HepG2 (cell line): ENCODE measurements at regions not wholly inside any gene's neighbourhood (a gene's known extent, or its start where the extent isn't known, plus 50 kb on each side); places are given as distances from the start of the nearest gene placed in this dataset.

ENCODE experiments used
- ATAC-seq: fragments of 200-7000 bp; cut with Tn5 transposase; 3 replicates; pipeline ENCODE4 v1.9.1; 2020; ENCODE audit warnings: mild to moderate bottlenecking, moderate library complexity
- BruUV-seq: library from RNA; stranded (reverse); fragments of 400-500 nt; replicated peaks from 2 replicates; lab custom pipeline; 2021; lab: Mats Ljungman, UMichigan
- CTCF ChIA-PET: fragments of 300-600 bp; formaldehyde crosslinking; extraction: SDS; loops from one replicate; lab custom pipeline; 2021; ENCODE audit warnings: low total read pairs, inconsistent platforms, low intra/inter-chr PET ratio; lab: Yijun Ruan, JAX
- POLR2A ChIA-PET: fragments of 350-600 bp; sonication (Branson Sonifier 250); formaldehyde crosslinking; loops from one replicate; lab custom pipeline; 2020; ENCODE audit warnings: antibody characterized with exemption, inconsistent platforms; lab: Yijun Ruan, JAX
- DNase-seq: peaks from one replicate; pipeline ENCODE4 v3.0.0-alpha.2; 2015; ENCODE audit warnings: low spot score
- FAIRE-seq: peaks from 3 replicates; lab custom pipeline; 2011; peaks lifted over from hg19 to GRCh38; lab: Jason Lieb, UNC
- H2AFZ ChIP-seq: one replicate; pipeline ENCODE4 v1.6.1; 2011; ENCODE audit warnings: low read length, inconsistent platforms
- H3K27ac ChIP-seq: fragments of 300-600 bp; 3 replicates; pipeline ENCODE4 v1.8.0; 2011; ENCODE audit warnings: mixed run types, mild to moderate bottlenecking, mixed read lengths, low read length, inconsistent platforms; ENCODE audit not compliant: insufficient read depth; ENCODE audit errors: extremely low read length
- H3K27me3 ChIP-seq, 2 experiments: fragments of 200-600 bp in 1 of 2; 2 replicates in 1 of 2; 3 replicates in 1 of 2; pipeline versions ENCODE4 v1.6.0 to v1.8.0; 2011; ENCODE audit warnings: low read length in 2 of 2, mild to moderate bottlenecking in 2 of 2, moderate library complexity in 2 of 2, inconsistent platforms in 1 of 2; ENCODE audit not compliant: insufficient read depth in 2 of 2, control insufficient read depth in 1 of 2
- H3K36me3 ChIP-seq, 2 experiments: fragments of 200-600 bp in 1 of 2; replicated peaks in 1 of 2; 2 replicates in 1 of 2; 3 replicates in 1 of 2; pipeline versions ENCODE4 v1.5.1 to v1.8.0; 2011; ENCODE audit warnings: low read length in 2 of 2, inconsistent platforms in 1 of 2; ENCODE audit not compliant: insufficient read depth in 2 of 2, control insufficient read depth in 1 of 2
- H3K4me1 ChIP-seq: 2 replicates; pipeline ENCODE4 v1.5.1; 2012; ENCODE audit warnings: low read length, inconsistent platforms; ENCODE audit not compliant: insufficient read depth
- H3K4me2 ChIP-seq: 2 replicates; pipeline ENCODE4 v1.6.0; 2011; ENCODE audit warnings: low read depth, low read length, inconsistent platforms
- H3K4me3 ChIP-seq, 3 experiments: fragments of 200-600 bp in 1 of 3; sonication (generic), shearing (Covaris generic) in 1 of 3; replicated peaks in 1 of 3; 2 replicates each; pipeline ENCODE4 v1.5.1; 2011 to 2016; ENCODE audit warnings: low read length in 3 of 3, inconsistent platforms in 2 of 3, low read depth in 2 of 3, mild to moderate bottlenecking in 2 of 3, control low read depth in 1 of 3, mixed read lengths in 1 of 3; ENCODE audit not compliant: insufficient read depth in 1 of 3
- H3K79me2 ChIP-seq: one replicate; pipeline ENCODE4 v1.6.1; 2011; ENCODE audit warnings: low read length, inconsistent platforms; ENCODE audit not compliant: insufficient read depth
- H3K9ac ChIP-seq: 2 replicates; pipeline ENCODE4 v1.6.0; 2011; ENCODE audit warnings: mild to moderate bottlenecking, low read depth, low read length, inconsistent platforms; ENCODE audit not compliant: insufficient read depth
- H3K9me3 ChIP-seq: 2 replicates; pipeline ENCODE4 v1.5.1; 2012; ENCODE audit warnings: mild to moderate bottlenecking, low read length
- H4K20me1 ChIP-seq: 2 replicates; pipeline ENCODE4 v1.6.0; 2011; ENCODE audit warnings: inconsistent platforms, mild to moderate bottlenecking, low read length, moderate library complexity; ENCODE audit not compliant: insufficient read depth
- KMT2A ChIP-seq: sonication (generic); formaldehyde crosslinking; IDR thresholded peaks from 2 replicates; pipeline ENCODE4 v1.4.0; 2020; ENCODE audit warnings: missing genetic modification reagents
- NCOA1 ChIP-seq: sonication (generic); formaldehyde crosslinking; IDR thresholded peaks from 2 replicates; pipeline ENCODE4 v1.9.0; 2021; ENCODE audit warnings: missing genetic modification reagents
- NRL ChIP-seq: sonication (generic); formaldehyde crosslinking; IDR thresholded peaks from 2 replicates; pipeline ENCODE4 v1.5.0; 2020; ENCODE audit warnings: missing genetic modification reagents, mild to moderate bottlenecking, moderate library complexity, borderline replicate concordance
- STAT6 ChIP-seq: sonication (generic); formaldehyde crosslinking; IDR thresholded peaks from 2 replicates; pipeline ENCODE4 v1.4.0; 2020; ENCODE audit warnings: missing genetic modification reagents, mild to moderate bottlenecking, borderline replicate concordance
- TCF7L2 ChIP-seq: IDR thresholded peaks from 2 replicates; pipeline ENCODE4 v1.6.1; 2011; ENCODE audit warnings: mild to moderate bottlenecking, low read depth, low read length, moderate library complexity
- ZFP36L2 ChIP-seq: sonication (generic); formaldehyde crosslinking; IDR thresholded peaks from 2 replicates; pipeline ENCODE4 v1.4.0; 2020; ENCODE audit warnings: missing genetic modification reagents
- ZNF235 ChIP-seq: sonication (generic); formaldehyde crosslinking; IDR thresholded peaks from 2 replicates; pipeline ENCODE4 v1.8.1; 2023; ENCODE audit warnings: mild to moderate bottlenecking, missing genetic modification reagents, borderline replicate concordance
- ZNF7 ChIP-seq: IDR thresholded peaks from 2 replicates; pipeline ENCODE4 v1.6.1; 2016; ENCODE audit warnings: missing biosample characterization, missing genetic modification reagents
- ZNF713 ChIP-seq: sonication (generic); formaldehyde crosslinking; IDR thresholded peaks from 2 replicates; pipeline ENCODE4 v1.4.0; 2020; ENCODE audit warnings: mild to moderate bottlenecking, missing genetic modification reagents
- ZNF766 ChIP-seq: sonication (generic); formaldehyde crosslinking; IDR thresholded peaks from 2 replicates; pipeline ENCODE4 v1.5.0; 2020; ENCODE audit warnings: missing genetic modification reagents, borderline replicate concordance
- ZNF781 ChIP-seq: sonication (generic); formaldehyde crosslinking; IDR thresholded peaks from 2 replicates; pipeline ENCODE4 v1.5.1; 2020; ENCODE audit warnings: borderline replicate concordance, mild to moderate bottlenecking, missing genetic modification reagents; ENCODE audit errors: not compliant biosample characterization
- WGBS: methylation state at CpG from one replicate; pipeline ENCODE4 v1.1.6; 2017; ENCODE audit warnings: low lambda C conversion rate; 5-methylcytosine and 5-hydroxymethylcytosine counted together
- in situ Hi-C: cut with HindIII; loops from 2 replicates; pipeline ENCODE4 v1.10.0; 2017; ENCODE audit warnings: low pct_unique_long_range_greater_than_20kb; ENCODE audit not compliant: extremely low pct_ligation_motif_present
- intact Hi-C: fragments of 100-400 bp; cut with micrococcal nuclease; formaldehyde crosslinking; loops from one replicate; pipeline ENCODE4 v1.10.0; 2022; ENCODE audit not compliant: unreplicated experiment
- TF ChIP-seq, protein P1 (sequence below): sonication (generic); formaldehyde crosslinking; IDR thresholded peaks from 2 replicates; pipeline ENCODE4 v1.8.1; 2023; ENCODE audit warnings: mild to moderate bottlenecking, missing genetic modification reagents, borderline replicate concordance
- TF ChIP-seq, protein P2 (sequence below): sonication (generic); formaldehyde crosslinking; IDR thresholded peaks from 2 replicates; pipeline ENCODE4 v1.5.0; 2020; ENCODE audit warnings: missing genetic modification reagents, mild to moderate bottlenecking, borderline replicate concordance
- TF ChIP-seq, protein P3 (sequence below): sonication (generic); formaldehyde crosslinking; IDR thresholded peaks from 2 replicates; pipeline ENCODE4 v1.5.0; 2020; ENCODE audit warnings: mild to moderate bottlenecking, missing genetic modification reagents, borderline replicate concordance

DNA sequence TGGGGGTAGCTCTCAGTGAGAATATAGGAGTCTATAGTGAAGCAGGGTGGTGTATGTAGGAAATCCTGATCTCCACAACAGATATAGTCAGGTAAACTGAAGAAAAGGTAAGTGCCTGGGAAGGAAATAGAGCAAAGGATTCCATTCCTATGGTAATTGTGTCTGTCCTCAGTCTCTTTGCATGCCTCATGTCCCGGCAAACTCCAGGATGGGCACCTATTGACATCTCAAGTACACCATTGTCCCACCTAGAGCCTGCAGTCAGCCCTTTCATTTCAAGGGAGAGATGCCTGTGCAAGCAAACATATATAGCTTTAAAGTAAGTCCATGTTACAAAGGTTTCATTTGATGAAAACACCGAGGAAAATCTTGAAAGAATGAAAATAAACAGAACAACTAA is 257.7 kb upstream of the AZI2 start:
- no peak for ATAC-seq
- no peaks in the 10 kb centered on the region for H3K4me1 ChIP-seq
- no peaks in the 10 kb centered on the region for H4K20me1 ChIP-seq
- no peak overlapping the region for H2AFZ ChIP-seq
- H3K9me3 ChIP-seq = no peaks in the 10 kb centered on the region
- 0% methylated on average over 2 of the region's 2 CpGs for whole genome bisulfite sequencing
- no peaks in the 10 kb centered on the region for H3K79me2 ChIP-seq
- no peak for DNase-seq
- ChIA-PET CTCF (no interaction called here), POLR2A (no interaction called here)
- FAIRE-seq = no peak
- no peak overlapping the region for H3K4me3 ChIP-seq
- intact Hi-C loops = no loop called here
- no peak overlapping the region for H3K9ac ChIP-seq
- in situ Hi-C loops = no loop called here
- H3K36me3 ChIP-seq = no peaks in the 10 kb centered on the region
- no peaks in the 10 kb centered on the region; a peak in 1 of 5 replicates for H3K27me3 ChIP-seq
- no TSS peak for BruUV-seq
- H3K27ac ChIP-seq = no peak overlapping the region
- no peak overlapping the region for H3K4me2 ChIP-seq
- TF ChIP-seq ZNF781 (CRISPR knock-in tag) (no peak), ZNF7 (CRISPR knock-in tag) (no peak), NRL (no peak), ZFP36L2 (CRISPR knock-in tag) (no peak), ZNF766 (CRISPR knock-in tag) (no peak), STAT6 (CRISPR knock-in tag) (no peak), KMT2A (CRISPR knock-in tag) (no peak), TCF7L2 (no peak), ZNF235 (CRISPR knock-in tag) (no peak), NCOA1 (CRISPR knock-in tag) (no peak), ZNF713 (no peak)
- TF ChIP-seq, protein P1, sequence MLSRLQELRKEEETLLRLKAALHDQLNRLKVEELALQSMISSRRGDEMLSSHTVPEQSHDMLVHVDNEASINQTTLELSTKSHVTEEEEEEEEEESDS (CRISPR knock-in tag) = no peak
- TF ChIP-seq, protein P2, sequence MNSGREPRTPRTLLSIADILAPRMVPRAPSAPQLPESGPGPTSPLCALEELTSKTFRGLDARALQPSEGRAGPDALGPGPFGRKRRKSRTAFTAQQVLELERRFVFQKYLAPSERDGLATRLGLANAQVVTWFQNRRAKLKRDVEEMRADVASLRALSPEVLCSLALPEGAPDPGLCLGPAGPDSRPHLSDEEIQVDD = no peak
- TF ChIP-seq, protein P3, sequence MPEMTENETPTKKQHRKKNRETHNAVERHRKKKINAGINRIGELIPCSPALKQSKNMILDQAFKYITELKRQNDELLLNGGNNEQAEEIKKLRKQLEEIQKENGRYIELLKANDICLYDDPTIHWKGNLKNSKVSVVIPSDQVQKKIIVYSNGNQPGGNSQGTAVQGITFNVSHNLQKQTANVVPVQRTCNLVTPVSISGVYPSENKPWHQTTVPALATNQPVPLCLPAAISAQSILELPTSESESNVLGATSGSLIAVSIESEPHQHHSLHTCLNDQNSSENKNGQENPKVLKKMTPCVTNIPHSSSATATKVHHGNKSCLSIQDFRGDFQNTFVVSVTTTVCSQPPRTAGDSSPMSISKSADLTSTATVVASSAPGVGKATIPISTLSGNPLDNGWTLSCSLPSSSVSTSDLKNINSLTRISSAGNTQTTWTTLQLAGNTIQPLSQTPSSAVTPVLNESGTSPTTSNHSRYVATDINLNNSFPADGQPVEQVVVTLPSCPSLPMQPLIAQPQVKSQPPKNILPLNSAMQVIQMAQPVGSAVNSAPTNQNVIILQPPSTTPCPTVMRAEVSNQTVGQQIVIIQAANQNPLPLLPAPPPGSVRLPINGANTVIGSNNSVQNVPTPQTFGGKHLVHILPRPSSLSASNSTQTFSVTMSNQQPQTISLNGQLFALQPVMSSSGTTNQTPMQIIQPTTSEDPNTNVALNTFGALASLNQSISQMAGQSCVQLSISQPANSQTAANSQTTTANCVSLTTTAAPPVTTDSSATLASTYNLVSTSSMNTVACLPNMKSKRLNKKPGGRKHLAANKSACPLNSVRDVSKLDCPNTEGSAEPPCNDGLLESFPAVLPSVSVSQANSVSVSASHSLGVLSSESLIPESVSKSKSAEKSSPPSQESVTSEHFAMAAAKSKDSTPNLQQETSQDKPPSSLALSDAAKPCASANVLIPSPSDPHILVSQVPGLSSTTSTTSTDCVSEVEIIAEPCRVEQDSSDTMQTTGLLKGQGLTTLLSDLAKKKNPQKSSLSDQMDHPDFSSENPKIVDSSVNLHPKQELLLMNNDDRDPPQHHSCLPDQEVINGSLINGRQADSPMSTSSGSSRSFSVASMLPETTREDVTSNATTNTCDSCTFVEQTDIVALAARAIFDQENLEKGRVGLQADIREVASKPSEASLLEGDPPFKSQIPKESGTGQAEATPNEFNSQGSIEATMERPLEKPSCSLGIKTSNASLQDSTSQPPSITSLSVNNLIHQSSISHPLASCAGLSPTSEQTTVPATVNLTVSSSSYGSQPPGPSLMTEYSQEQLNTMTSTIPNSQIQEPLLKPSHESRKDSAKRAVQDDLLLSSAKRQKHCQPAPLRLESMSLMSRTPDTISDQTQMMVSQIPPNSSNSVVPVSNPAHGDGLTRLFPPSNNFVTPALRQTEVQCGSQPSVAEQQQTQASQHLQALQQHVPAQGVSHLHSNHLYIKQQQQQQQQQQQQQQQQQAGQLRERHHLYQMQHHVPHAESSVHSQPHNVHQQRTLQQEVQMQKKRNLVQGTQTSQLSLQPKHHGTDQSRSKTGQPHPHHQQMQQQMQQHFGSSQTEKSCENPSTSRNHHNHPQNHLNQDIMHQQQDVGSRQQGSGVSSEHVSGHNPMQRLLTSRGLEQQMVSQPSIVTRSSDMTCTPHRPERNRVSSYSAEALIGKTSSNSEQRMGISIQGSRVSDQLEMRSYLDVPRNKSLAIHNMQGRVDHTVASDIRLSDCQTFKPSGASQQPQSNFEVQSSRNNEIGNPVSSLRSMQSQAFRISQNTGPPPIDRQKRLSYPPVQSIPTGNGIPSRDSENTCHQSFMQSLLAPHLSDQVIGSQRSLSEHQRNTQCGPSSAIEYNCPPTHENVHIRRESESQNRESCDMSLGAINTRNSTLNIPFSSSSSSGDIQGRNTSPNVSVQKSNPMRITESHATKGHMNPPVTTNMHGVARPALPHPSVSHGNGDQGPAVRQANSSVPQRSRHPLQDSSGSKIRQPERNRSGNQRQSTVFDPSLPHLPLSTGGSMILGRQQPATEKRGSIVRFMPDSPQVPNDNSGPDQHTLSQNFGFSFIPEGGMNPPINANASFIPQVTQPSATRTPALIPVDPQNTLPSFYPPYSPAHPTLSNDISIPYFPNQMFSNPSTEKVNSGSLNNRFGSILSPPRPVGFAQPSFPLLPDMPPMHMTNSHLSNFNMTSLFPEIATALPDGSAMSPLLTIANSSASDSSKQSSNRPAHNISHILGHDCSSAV (CRISPR knock-in tag) = no peak
